ENCODE measurements at regions not wholly inside any gene's neighbourhood (a gene's known extent, or its start where the extent isn't known, plus 50 kb on each side); places are given as distances from the start of the nearest gene placed in this dataset.

DNA sequence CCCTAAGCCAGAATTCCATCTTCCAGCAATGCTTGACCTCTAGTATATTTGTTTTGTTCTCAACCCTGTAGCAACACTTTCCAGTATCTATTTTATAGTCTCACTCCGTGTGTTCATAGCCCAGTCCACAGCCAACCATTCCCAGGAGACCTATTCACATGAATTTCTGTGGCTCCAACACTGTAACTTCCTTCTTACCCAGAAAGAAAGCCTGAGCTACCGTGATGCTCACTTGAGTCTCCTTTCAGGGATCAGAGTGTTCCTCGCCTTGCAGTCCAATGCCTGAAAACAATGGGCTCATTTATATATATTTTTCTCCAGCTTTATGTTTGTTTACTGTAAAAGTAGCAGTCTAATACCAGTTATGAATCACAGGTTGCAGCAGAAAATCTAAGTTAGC lies 645.0 kb upstream of the NOVA1 start:
- DNase-seq (ENCODE audit: low read depth), result no peak
- no peak overlapping the region for H3K4me3 ChIP-seq (ENCODE audit: low read depth, low read length)
- in situ Hi-C loops (cut with HindIII; ENCODE audit: low sequenced_read_pairs), result no loop called here
- TF ChIP-seq, protein P1, sequence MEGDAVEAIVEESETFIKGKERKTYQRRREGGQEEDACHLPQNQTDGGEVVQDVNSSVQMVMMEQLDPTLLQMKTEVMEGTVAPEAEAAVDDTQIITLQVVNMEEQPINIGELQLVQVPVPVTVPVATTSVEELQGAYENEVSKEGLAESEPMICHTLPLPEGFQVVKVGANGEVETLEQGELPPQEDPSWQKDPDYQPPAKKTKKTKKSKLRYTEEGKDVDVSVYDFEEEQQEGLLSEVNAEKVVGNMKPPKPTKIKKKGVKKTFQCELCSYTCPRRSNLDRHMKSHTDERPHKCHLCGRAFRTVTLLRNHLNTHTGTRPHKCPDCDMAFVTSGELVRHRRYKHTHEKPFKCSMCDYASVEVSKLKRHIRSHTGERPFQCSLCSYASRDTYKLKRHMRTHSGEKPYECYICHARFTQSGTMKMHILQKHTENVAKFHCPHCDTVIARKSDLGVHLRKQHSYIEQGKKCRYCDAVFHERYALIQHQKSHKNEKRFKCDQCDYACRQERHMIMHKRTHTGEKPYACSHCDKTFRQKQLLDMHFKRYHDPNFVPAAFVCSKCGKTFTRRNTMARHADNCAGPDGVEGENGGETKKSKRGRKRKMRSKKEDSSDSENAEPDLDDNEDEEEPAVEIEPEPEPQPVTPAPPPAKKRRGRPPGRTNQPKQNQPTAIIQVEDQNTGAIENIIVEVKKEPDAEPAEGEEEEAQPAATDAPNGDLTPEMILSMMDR (IDR thresholded peaks at IDR 0.05; ENCODE audit: low read depth, low read length, missing control alignments), result no peak

DNA sequence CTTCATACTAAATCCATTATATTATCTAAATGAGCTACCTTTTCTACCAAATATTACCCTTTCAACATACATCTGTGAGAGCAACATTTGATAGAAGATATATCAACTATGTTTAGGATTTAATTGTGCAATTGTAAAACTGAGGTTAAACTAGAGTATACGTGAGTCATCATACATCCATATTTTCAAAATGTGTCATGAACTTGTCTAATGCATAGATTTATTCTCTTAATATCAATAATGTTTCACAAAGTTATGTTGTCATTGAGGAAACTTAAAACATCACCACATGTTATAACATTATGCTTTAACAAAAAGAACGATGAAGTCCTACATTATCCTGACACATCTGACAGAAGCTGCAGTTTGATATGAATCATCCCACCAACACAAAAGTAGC lies 645.5 kb upstream of the NOVA1 start:
- H3K4me3 ChIP-seq (ENCODE audit: low read depth, low read length), result no peak overlapping the region
- TF ChIP-seq, protein P1 (IDR thresholded peaks at IDR 0.05; ENCODE audit: low read depth, low read length, missing control alignments), result no peak
- in situ Hi-C loops (cut with HindIII; ENCODE audit: low sequenced_read_pairs), result no loop called here
- DNase-seq (ENCODE audit: low read depth), result no peak

DNA sequence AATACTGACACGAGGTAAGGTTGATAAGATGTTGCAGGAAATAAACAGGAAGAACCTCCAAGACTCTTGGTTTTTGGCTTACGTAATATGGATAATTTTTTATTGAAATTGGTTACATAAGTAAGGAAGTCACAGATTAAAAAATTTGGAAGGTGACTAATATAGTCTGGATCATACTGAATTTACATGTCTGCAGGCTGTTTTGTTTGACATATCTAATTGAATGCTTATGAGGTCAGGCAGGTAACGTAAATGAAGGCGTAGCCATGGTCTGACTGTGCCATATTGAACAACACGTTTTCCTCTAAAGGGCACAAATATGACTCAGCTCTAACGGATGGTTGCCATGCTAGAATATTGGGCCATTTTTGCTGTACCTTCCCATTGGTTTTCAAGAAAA lies 648.1 kb upstream of the NOVA1 start:
- in situ Hi-C loops (cut with HindIII; ENCODE audit: low sequenced_read_pairs), result no loop called here

GRCh38 chr14:27253966-27254365 lies 656.1 kb upstream of the NOVA1 start:
- H3K4me3 ChIP-seq (ENCODE audit: low read depth, low read length), result no peak overlapping the region
- TF ChIP-seq, protein P1 (IDR thresholded peaks at IDR 0.05; ENCODE audit: low read depth, low read length, missing control alignments), result no peak
- no peak for DNase-seq (ENCODE audit: low read depth)
- in situ Hi-C loops (cut with HindIII; ENCODE audit: low sequenced_read_pairs), result no loop called here

More for the DNA sequence above, 648.1 kb upstream of the NOVA1 start:
- TF ChIP-seq, protein P1 (IDR thresholded peaks at IDR 0.05; ENCODE audit: low read depth, low read length, missing control alignments), result no peak
- H3K4me3 ChIP-seq (ENCODE audit: low read depth, low read length), result no peak overlapping the region
- no peak for DNase-seq (ENCODE audit: low read depth)

DNA sequence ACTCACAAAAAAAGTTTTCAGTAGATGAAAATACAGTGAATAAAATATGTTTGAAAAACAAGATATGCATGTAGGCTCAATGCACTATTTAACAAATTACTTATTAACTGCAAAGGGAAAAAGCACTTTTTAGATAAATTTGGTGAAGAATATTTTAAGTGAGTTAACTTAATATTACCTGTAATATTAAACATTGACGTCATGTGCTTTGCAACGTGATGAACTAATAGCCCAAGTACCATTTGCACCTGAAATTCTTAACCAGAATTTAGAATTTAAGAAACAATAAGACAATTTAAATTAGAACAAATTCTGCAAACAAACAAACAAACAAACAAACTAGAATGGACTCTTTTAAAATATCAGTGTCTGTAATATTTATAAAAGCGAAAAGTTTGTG lies 659.0 kb upstream of the NOVA1 start:
- H3K4me3 ChIP-seq (ENCODE audit: low read depth, low read length), result no peak overlapping the region
- in situ Hi-C loops (cut with HindIII; ENCODE audit: low sequenced_read_pairs), result no loop called here
- no peak for DNase-seq (ENCODE audit: low read depth)
- TF ChIP-seq, protein P1 (IDR thresholded peaks at IDR 0.05; ENCODE audit: low read depth, low read length, missing control alignments), result no peak

- no peak overlapping the region for H3K4me3 ChIP-seq (ENCODE audit: low read depth, low read length)
- in situ Hi-C loops (cut with HindIII; ENCODE audit: low sequenced_read_pairs), result loop anchor here (5.0 kb wide), 1 partner anchor 66 kb away; no protein-coding TSS in a partner anchor
- TF ChIP-seq, protein P1 (IDR thresholded peaks at IDR 0.05; ENCODE audit: low read depth, low read length, missing control alignments), result no peak
- no peak for DNase-seq (ENCODE audit: low read depth)
These were observed 670.0 kb upstream of the NOVA1 start for GRCh38 chr14:27267876-27268275.

DNA sequence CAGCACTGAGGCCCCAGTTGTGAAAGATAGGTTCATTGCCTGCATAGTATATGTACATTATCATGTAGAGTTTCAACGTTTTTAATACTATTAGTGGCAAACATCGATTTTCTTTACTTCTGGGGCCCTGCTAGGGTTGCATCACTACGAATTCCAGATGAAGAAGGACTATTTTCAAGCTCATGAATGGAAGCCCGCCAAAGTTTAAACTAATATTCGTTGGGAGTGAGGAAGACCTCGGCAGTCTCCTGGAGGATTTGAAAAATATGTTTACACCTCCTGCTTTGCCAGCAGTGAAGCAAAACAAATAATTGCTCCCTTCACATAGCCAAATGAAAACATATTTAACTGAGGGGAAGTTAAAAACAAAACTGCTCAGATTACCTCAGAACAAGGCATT lies 672.9 kb upstream of the NOVA1 start:
- TF ChIP-seq, protein P1 (IDR thresholded peaks at IDR 0.05; ENCODE audit: low read depth, low read length, missing control alignments), result no peak
- in situ Hi-C loops (cut with HindIII; ENCODE audit: low sequenced_read_pairs), result no loop called here
- no peak overlapping the region for H3K4me3 ChIP-seq (ENCODE audit: low read depth, low read length)
- no peak for DNase-seq (ENCODE audit: low read depth)
